ENCODE measurements at regions not wholly inside any gene's neighbourhood (a gene's known extent, or its start where the extent isn't known, plus 50 kb on each side); places are given as distances from the start of the nearest gene placed in this dataset.

DNA sequence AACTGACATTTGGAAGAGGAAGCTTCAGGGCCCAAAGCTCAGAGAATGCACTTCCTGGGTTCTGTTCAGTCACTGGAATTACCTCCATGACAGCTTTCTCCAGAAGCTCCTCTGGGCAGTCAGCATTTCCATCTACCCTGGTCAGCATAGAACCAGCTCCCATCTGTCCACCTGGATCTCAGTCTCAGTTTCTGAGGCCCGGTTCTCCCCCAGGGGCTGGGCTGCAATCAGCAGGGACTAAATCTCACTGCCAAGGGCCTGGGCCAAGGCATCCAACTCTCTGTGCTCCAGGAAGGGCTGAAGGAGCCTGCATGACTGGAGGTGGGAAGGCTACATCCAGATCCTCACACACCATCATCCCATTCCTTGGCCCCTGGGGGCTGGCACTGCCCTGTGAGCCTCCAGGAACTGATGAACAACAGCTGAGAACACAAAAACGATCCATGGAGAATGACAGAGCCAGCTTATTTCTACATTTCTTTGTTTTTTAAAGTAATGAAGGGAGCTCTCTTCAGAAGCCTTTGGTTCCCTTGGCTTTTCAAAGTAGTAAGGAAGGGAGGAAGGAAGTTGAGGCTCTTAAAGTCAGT, 66.3 kb upstream of the MRTFB start:
- TF ChIP-seq, protein P1, sequence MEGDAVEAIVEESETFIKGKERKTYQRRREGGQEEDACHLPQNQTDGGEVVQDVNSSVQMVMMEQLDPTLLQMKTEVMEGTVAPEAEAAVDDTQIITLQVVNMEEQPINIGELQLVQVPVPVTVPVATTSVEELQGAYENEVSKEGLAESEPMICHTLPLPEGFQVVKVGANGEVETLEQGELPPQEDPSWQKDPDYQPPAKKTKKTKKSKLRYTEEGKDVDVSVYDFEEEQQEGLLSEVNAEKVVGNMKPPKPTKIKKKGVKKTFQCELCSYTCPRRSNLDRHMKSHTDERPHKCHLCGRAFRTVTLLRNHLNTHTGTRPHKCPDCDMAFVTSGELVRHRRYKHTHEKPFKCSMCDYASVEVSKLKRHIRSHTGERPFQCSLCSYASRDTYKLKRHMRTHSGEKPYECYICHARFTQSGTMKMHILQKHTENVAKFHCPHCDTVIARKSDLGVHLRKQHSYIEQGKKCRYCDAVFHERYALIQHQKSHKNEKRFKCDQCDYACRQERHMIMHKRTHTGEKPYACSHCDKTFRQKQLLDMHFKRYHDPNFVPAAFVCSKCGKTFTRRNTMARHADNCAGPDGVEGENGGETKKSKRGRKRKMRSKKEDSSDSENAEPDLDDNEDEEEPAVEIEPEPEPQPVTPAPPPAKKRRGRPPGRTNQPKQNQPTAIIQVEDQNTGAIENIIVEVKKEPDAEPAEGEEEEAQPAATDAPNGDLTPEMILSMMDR (IDR thresholded peaks at IDR 0.05; ENCODE audit: low read depth, low read length): no peak
- TF ChIP-seq EZH2phosphoT487 (IDR thresholded peaks at IDR 0.05; ENCODE audit: low read depth): no peak

Measured in OCI-LY3 (cell line).